ENCODE measurements at regions not wholly inside any gene's neighbourhood (a gene's known extent, or its start where the extent isn't known, plus 50 kb on each side); places are given as distances from the start of the nearest gene placed in this dataset.

GRCh38 chr3:168186293-168186983 is 90.7 kb upstream of the GOLIM4 start:
- no peaks in the 10 kb centered on the region for H3K9me2 ChIP-seq (ENCODE audit: insufficient read depth, low read length)
- no peaks in the 10 kb centered on the region for H3K36me3 ChIP-seq (ENCODE audit: insufficient read depth, low read length)
- no peaks in the 10 kb centered on the region for H3K79me2 ChIP-seq (replicated peaks; ENCODE audit: insufficient read depth, low read length)
- no peaks in the 10 kb centered on the region for H4K20me1 ChIP-seq (ENCODE audit: insufficient read depth)
- H3K27me3 ChIP-seq (ENCODE audit: insufficient read depth, low read depth, low read length), result no peaks in the 10 kb centered on the region
- no peak overlapping the region for H3K9ac ChIP-seq (ENCODE audit: low read length)
- H3F3A ChIP-seq (ENCODE audit: insufficient read depth, low read length, poor library complexity, severe bottlenecking), result no peaks in the 10 kb centered on the region
- H3K4me2 ChIP-seq (ENCODE audit: low read length), result no peak overlapping the region
- H3K4me3 ChIP-seq (ENCODE audit: low read length), result no peak overlapping the region
- TF ChIP-seq EZH2 (IDR thresholded peaks at IDR 0.05; ENCODE audit: borderline replicate concordance, insufficient read depth, low read length, poor library complexity, severe bottlenecking) (no peak), SMC3 (conservative IDR thresholded peaks at IDR 0.05; ENCODE audit: poor library complexity) (no peak), MXI1 (conservative IDR thresholded peaks at IDR 0.05; ENCODE audit: poor library complexity, severe bottlenecking) (no peak), RAD21 (conservative IDR thresholded peaks at IDR 0.05) (no peak), TAF1 (IDR thresholded peaks at IDR 0.05; ENCODE audit: low read depth) (no peak), POLR2AphosphoS5 (IDR thresholded peaks at IDR 0.05) (no peak), EP300 (conservative IDR thresholded peaks at IDR 0.05; ENCODE audit: poor library complexity, severe bottlenecking) (no peak)
- TF ChIP-seq, protein P1, sequence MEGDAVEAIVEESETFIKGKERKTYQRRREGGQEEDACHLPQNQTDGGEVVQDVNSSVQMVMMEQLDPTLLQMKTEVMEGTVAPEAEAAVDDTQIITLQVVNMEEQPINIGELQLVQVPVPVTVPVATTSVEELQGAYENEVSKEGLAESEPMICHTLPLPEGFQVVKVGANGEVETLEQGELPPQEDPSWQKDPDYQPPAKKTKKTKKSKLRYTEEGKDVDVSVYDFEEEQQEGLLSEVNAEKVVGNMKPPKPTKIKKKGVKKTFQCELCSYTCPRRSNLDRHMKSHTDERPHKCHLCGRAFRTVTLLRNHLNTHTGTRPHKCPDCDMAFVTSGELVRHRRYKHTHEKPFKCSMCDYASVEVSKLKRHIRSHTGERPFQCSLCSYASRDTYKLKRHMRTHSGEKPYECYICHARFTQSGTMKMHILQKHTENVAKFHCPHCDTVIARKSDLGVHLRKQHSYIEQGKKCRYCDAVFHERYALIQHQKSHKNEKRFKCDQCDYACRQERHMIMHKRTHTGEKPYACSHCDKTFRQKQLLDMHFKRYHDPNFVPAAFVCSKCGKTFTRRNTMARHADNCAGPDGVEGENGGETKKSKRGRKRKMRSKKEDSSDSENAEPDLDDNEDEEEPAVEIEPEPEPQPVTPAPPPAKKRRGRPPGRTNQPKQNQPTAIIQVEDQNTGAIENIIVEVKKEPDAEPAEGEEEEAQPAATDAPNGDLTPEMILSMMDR (IDR thresholded peaks at IDR 0.05; ENCODE audit: poor library complexity, severe bottlenecking), result no peak
- TF ChIP-seq, protein P2, sequence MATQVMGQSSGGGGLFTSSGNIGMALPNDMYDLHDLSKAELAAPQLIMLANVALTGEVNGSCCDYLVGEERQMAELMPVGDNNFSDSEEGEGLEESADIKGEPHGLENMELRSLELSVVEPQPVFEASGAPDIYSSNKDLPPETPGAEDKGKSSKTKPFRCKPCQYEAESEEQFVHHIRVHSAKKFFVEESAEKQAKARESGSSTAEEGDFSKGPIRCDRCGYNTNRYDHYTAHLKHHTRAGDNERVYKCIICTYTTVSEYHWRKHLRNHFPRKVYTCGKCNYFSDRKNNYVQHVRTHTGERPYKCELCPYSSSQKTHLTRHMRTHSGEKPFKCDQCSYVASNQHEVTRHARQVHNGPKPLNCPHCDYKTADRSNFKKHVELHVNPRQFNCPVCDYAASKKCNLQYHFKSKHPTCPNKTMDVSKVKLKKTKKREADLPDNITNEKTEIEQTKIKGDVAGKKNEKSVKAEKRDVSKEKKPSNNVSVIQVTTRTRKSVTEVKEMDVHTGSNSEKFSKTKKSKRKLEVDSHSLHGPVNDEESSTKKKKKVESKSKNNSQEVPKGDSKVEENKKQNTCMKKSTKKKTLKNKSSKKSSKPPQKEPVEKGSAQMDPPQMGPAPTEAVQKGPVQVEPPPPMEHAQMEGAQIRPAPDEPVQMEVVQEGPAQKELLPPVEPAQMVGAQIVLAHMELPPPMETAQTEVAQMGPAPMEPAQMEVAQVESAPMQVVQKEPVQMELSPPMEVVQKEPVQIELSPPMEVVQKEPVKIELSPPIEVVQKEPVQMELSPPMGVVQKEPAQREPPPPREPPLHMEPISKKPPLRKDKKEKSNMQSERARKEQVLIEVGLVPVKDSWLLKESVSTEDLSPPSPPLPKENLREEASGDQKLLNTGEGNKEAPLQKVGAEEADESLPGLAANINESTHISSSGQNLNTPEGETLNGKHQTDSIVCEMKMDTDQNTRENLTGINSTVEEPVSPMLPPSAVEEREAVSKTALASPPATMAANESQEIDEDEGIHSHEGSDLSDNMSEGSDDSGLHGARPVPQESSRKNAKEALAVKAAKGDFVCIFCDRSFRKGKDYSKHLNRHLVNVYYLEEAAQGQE (IDR thresholded peaks at IDR 0.05; ENCODE audit: borderline replicate concordance), result no peak
- H2AFZ ChIP-seq (ENCODE audit: low read depth, low read length), result no peak overlapping the region
- H3K9me3 ChIP-seq (ENCODE audit: low read length), result no peaks in the 10 kb centered on the region
- no peak overlapping the region for H3K27ac ChIP-seq (ENCODE audit: low read length)

DNA sequence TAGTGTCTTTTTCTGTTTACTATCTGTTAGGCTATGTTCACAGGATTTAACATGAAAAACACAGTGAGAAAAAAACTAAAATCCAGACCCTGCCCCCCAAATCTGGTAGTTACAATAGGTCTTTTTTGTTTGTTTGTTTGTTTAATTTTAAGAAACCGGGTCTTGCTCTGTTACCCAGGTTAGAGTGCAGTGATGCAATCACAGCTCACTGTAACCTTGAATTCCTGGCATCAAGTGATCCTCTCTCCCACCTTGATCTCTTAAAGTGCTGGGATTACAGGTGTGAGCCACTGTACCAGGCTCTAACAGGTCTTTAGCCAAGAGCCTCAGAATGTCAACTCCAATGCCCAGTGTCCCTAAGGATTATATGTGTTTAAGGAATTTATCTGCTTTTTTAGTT is 88.0 kb upstream of the GOLIM4 start:
- TF ChIP-seq, protein P1 (IDR thresholded peaks at IDR 0.05; ENCODE audit: poor library complexity, severe bottlenecking), result no peak
- TF ChIP-seq, protein P2 (IDR thresholded peaks at IDR 0.05; ENCODE audit: borderline replicate concordance), result no peak
- TF ChIP-seq POLR2AphosphoS5 (IDR thresholded peaks at IDR 0.05) (no peak), EZH2 (IDR thresholded peaks at IDR 0.05; ENCODE audit: borderline replicate concordance, insufficient read depth, low read length, poor library complexity, severe bottlenecking) (no peak), EP300 (conservative IDR thresholded peaks at IDR 0.05; ENCODE audit: poor library complexity, severe bottlenecking) (no peak), SMC3 (conservative IDR thresholded peaks at IDR 0.05; ENCODE audit: poor library complexity) (no peak), MXI1 (conservative IDR thresholded peaks at IDR 0.05; ENCODE audit: poor library complexity, severe bottlenecking) (no peak), RAD21 (conservative IDR thresholded peaks at IDR 0.05) (no peak), TAF1 (IDR thresholded peaks at IDR 0.05; ENCODE audit: low read depth) (no peak)
- H3K27me3 ChIP-seq (ENCODE audit: insufficient read depth, low read depth, low read length), result no peaks in the 10 kb centered on the region
- no peaks in the 10 kb centered on the region for H3F3A ChIP-seq (ENCODE audit: insufficient read depth, low read length, poor library complexity, severe bottlenecking)
- no peak overlapping the region for H3K27ac ChIP-seq (ENCODE audit: low read length)
- no peak overlapping the region for H2AFZ ChIP-seq (ENCODE audit: low read depth, low read length)
- H3K4me2 ChIP-seq (ENCODE audit: low read length), result no peak overlapping the region
- no peak overlapping the region for H3K9ac ChIP-seq (ENCODE audit: low read length)
- no peaks in the 10 kb centered on the region for H3K9me2 ChIP-seq (ENCODE audit: insufficient read depth, low read length)
- no peaks in the 10 kb centered on the region for H3K9me3 ChIP-seq (ENCODE audit: low read length)
- no peaks in the 10 kb centered on the region for H3K36me3 ChIP-seq (ENCODE audit: insufficient read depth, low read length)
- H4K20me1 ChIP-seq (ENCODE audit: insufficient read depth), result no peaks in the 10 kb centered on the region
- H3K79me2 ChIP-seq (replicated peaks; ENCODE audit: insufficient read depth, low read length), result no peaks in the 10 kb centered on the region
- H3K4me3 ChIP-seq (ENCODE audit: low read length), result no peak overlapping the region
